Mammary epithelial cell (primary cell): ENCODE measurements at regions not wholly inside any gene's neighbourhood (a gene's known extent, or its start where the extent isn't known, plus 50 kb on each side); places are given as distances from the start of the nearest gene placed in this dataset.

Experiments
- CTCF ChIP-seq, 2 donors: IDR thresholded peaks in 1 of 2; conservative IDR thresholded peaks in 1 of 2; 2 replicates each; pipeline ENCODE4 v1.5.1; 2011 to 2012; ENCODE audit warnings: inconsistent platforms in 2 of 2, low read length in 2 of 2, mild to moderate bottlenecking in 2 of 2, control low read depth in 1 of 2, low read depth in 1 of 2; ENCODE audit not compliant: insufficient read depth in 1 of 2; ENCODE audit errors: extremely low read depth in 1 of 2
- EZH2 ChIP-seq: IDR thresholded peaks from 2 replicates; pipeline ENCODE4 v1.6.1; 2012; ENCODE audit warnings: low read length, inconsistent platforms, borderline replicate concordance

GRCh38 chr9:85347541-85347940 lies 394.2 kb downstream of the AGTPBP1 start:
- TF ChIP-seq CTCF (conservative IDR thresholded peaks at IDR 0.05 in 1 of 2, IDR thresholded peaks at IDR 0.05 in 1 of 2; ENCODE audit: extremely low read depth in 1 of 2, insufficient read depth in 1 of 2, low read depth in 1 of 2, low read length in 2 of 2) = no peak
- TF ChIP-seq EZH2 = no peak
